ENCODE measurements at regions not wholly inside any gene's neighbourhood (a gene's known extent, or its start where the extent isn't known, plus 50 kb on each side); places are given as distances from the start of the nearest gene placed in this dataset.

GRCh38 chr21:28136656-28137255 is 855.9 kb downstream of the LTN1 start:
- no peak overlapping the region for H3K27ac ChIP-seq (replicated peaks)
- no peak overlapping the region for H3K4me3 ChIP-seq
- no peaks in the 10 kb centered on the region for H3K4me1 ChIP-seq
- no peak for DNase-seq
- intact Hi-C loops (cut with micrococcal nuclease) = no loop called here
- peaks cover 24% of the 10 kb centered on the region for H3K9me3 ChIP-seq (replicated peaks)
- TF ChIP-seq CTCF (IDR thresholded peaks at IDR 0.05; ENCODE audit: borderline replicate concordance) = no peak
- no peaks in the 10 kb centered on the region for H3K27me3 ChIP-seq (ENCODE audit: low read depth)
- H3K36me3 ChIP-seq = no peaks in the 10 kb centered on the region

- Histone ChIP-seq H3K4me3 (no peak overlapping the region), H3K4me1 (no peaks in the 10 kb centered on the region), H3K27ac (replicated peaks) (no peak overlapping the region), H3K9me3 (replicated peaks) (peaks cover 35% of the 10 kb centered on the region), H3K36me3 (no peaks in the 10 kb centered on the region), H3K27me3 (ENCODE audit: low read depth) (no peaks in the 10 kb centered on the region)
- intact Hi-C loops (cut with micrococcal nuclease) = no loop called here
- no peak for TF ChIP-seq CTCF (IDR thresholded peaks at IDR 0.05; ENCODE audit: borderline replicate concordance)
- no peak for DNase-seq
Measured at GRCh38 chr21:28135646-28136045, 857.0 kb downstream of the LTN1 start.

- Histone ChIP-seq H3K4me1 (no peaks in the 10 kb centered on the region), H3K27me3 (ENCODE audit: low read depth) (no peaks in the 10 kb centered on the region), H3K4me3 (no peak overlapping the region), H3K27ac (replicated peaks) (no peak overlapping the region), H3K9me3 (replicated peaks) (peaks cover 21% of the 10 kb centered on the region), H3K36me3 (no peaks in the 10 kb centered on the region)
- no peak for DNase-seq
- TF ChIP-seq CTCF (IDR thresholded peaks at IDR 0.05; ENCODE audit: borderline replicate concordance) = no peak
- intact Hi-C loops (cut with micrococcal nuclease) = no loop called here
Measured at GRCh38 chr21:28133116-28133515, 859.6 kb downstream of the LTN1 start.

GRCh38 chr21:28132713-28133112 is 860.0 kb downstream of the LTN1 start:
- H3K9me3 ChIP-seq (replicated peaks) = peaks cover 21% of the 10 kb centered on the region
- H3K27me3 ChIP-seq (ENCODE audit: low read depth) = no peaks in the 10 kb centered on the region
- H3K4me1 ChIP-seq = peaks cover 3% of the 10 kb centered on the region
- DNase-seq = no peak
- H3K27ac ChIP-seq (replicated peaks) = no peak overlapping the region
- H3K36me3 ChIP-seq = no peaks in the 10 kb centered on the region
- TF ChIP-seq CTCF (IDR thresholded peaks at IDR 0.05; ENCODE audit: borderline replicate concordance) = no peak
- intact Hi-C loops (cut with micrococcal nuclease) = no loop called here
- H3K4me3 ChIP-seq = no peak overlapping the region

- intact Hi-C loops (cut with micrococcal nuclease) = no loop called here
Measured at GRCh38 chr21:28127175-28127785, 865.4 kb downstream of the LTN1 start.

More at GRCh38 chr21:28127175-28127785, 865.4 kb downstream of the LTN1 start:
- no peak for TF ChIP-seq CTCF (IDR thresholded peaks at IDR 0.05; ENCODE audit: borderline replicate concordance)
- H3K4me3 ChIP-seq = no peak overlapping the region
- DNase-seq = no peak
- peak overlapping the region; percentile 36 for H3K27ac ChIP-seq (replicated peaks)
- H3K9me3 ChIP-seq (replicated peaks) = peaks cover 20% of the 10 kb centered on the region
- H3K27me3 ChIP-seq (ENCODE audit: low read depth) = no peaks in the 10 kb centered on the region
- H3K4me1 ChIP-seq = peaks cover 14% of the 10 kb centered on the region
- H3K36me3 ChIP-seq = no peaks in the 10 kb centered on the region

Measured in left ventricle myocardium inferior (tissue), 1 donor.